ENCODE measurements at regions not wholly inside any gene's neighbourhood (a gene's known extent, or its start where the extent isn't known, plus 50 kb on each side); places are given as distances from the start of the nearest gene placed in this dataset.

DNA sequence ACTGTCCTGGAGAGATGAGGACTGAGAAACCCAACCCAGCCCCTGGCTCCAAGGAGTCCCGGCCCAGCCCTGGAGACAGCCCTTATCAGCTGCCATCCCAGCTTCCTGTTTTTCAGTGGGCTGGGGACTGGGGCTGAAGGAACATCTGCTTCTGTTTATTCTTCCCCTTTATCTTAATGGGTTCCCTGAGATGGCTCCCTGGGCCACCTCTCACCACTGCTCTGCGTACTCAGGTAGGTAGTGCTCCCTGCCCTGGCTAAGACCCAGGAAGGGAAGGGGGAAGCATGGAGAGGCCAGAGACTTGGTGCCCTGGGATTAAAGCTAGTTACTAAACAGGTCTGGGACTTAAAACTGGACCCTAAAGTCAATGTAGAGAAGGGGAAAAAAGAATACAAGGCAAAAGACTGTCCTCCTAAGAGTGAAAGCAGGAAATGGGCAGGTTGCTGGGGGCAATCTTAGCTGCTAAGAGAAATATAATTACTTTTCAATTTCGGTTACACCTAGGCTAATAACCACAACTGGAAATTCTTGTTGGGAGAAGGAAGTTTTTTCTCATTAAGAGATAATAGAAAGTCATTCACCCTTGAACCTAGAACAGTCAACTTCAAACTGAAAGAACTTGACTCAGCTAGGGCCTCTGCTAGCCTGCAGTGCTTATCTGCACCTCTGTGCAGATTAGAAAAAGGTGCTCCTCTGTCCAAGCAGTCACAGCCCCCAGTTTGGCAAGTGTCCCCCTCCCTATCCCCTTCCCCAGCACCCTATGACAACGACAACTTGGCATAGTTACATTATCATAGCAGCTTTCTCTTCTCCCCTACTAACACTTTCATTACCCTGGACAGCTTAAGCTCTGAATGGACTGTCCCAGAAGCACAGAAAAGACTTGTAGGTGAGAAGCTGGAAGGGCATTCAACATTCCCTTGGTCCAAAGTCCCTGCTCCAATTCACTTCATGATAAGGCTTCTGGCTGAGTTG is 65.6 kb upstream of the KDM7A start:
- Histone ChIP-seq H3K27me3 (no peaks in the 10 kb centered on the region), H3K36me3 (no peaks in the 10 kb centered on the region), H3K9me3 (no peaks in the 10 kb centered on the region), H3K4me3 (ENCODE audit: low read depth, low read length) (no peak overlapping the region), H3K4me1 (peaks cover 9% of the 10 kb centered on the region)
- no peak for TF ChIP-seq CTCF (IDR thresholded peaks at IDR 0.05; ENCODE audit: low read depth, low read length)
- peak; percentile 68 for DNase-seq

GRCh38 chr7:140239653-140239935 is 62.8 kb upstream of the KDM7A start:
- DNase-seq, result no peak
- H3K27me3 ChIP-seq, result no peaks in the 10 kb centered on the region
- no peaks in the 10 kb centered on the region for H3K9me3 ChIP-seq
- no peak for TF ChIP-seq CTCF (IDR thresholded peaks at IDR 0.05; ENCODE audit: low read depth, low read length)
- no peak overlapping the region for H3K4me3 ChIP-seq (ENCODE audit: low read depth, low read length)
- peaks cover 9% of the 10 kb centered on the region for H3K4me1 ChIP-seq
- no peaks in the 10 kb centered on the region for H3K36me3 ChIP-seq

GRCh38 chr7:140238778-140239652 is 62.2 kb upstream of the KDM7A start:
- peak; percentile 19 for DNase-seq
- Histone ChIP-seq H3K36me3 (no peaks in the 10 kb centered on the region), H3K4me3 (ENCODE audit: low read depth, low read length) (no peak overlapping the region)

GRCh38 chr7:140237390-140237789 is 60.6 kb upstream of the KDM7A start:
- Histone ChIP-seq H3K4me1 (peaks cover 9% of the 10 kb centered on the region), H3K27me3 (no peaks in the 10 kb centered on the region), H3K9me3 (no peaks in the 10 kb centered on the region), H3K4me3 (ENCODE audit: low read depth, low read length) (no peak overlapping the region), H3K36me3 (no peaks in the 10 kb centered on the region)
- no peak for DNase-seq
- TF ChIP-seq CTCF (IDR thresholded peaks at IDR 0.05; ENCODE audit: low read depth, low read length), result no peak

More at GRCh38 chr7:140238778-140239652, 62.2 kb upstream of the KDM7A start:
- no peak for TF ChIP-seq CTCF (IDR thresholded peaks at IDR 0.05; ENCODE audit: low read depth, low read length)
- Histone ChIP-seq H3K9me3 (no peaks in the 10 kb centered on the region), H3K4me1 (peaks cover 9% of the 10 kb centered on the region), H3K27me3 (no peaks in the 10 kb centered on the region)

DNA sequence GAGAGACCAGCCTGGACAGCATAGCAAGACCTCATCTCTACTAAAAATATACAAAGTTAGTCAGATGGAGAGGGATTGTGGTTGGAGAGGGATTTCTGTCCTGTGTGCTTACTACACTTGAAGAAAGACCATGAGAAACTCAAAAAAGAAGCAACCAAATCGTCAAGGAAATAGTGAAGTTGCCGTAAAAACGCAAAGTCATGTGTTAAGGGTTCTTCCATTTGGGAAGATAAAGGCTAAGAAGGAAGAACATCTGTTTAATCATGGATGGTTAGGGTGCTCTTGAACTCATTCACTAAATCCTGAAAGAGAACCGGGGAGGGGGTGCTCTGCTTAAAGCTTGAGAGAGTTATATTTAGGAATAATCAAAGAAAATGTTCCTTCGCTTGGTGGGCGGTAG is 59.8 kb upstream of the KDM7A start:
- peaks cover 2% of the 10 kb centered on the region; the same call in 1 of the 2 replicates for H3K4me1 ChIP-seq
- no peak overlapping the region for H3K4me3 ChIP-seq (ENCODE audit: low read depth, low read length)
- TF ChIP-seq CTCF (IDR thresholded peaks at IDR 0.05; ENCODE audit: low read depth, low read length), result no peak
- H3K36me3 ChIP-seq, result no peaks in the 10 kb centered on the region
- no peaks in the 10 kb centered on the region for H3K27me3 ChIP-seq
- no peaks in the 10 kb centered on the region for H3K9me3 ChIP-seq
- DNase-seq, result no peak

All from BE2C (cell line).